ENCODE measurements at regions not wholly inside any gene's neighbourhood (a gene's known extent, or its start where the extent isn't known, plus 50 kb on each side); places are given as distances from the start of the nearest gene placed in this dataset.

DNA sequence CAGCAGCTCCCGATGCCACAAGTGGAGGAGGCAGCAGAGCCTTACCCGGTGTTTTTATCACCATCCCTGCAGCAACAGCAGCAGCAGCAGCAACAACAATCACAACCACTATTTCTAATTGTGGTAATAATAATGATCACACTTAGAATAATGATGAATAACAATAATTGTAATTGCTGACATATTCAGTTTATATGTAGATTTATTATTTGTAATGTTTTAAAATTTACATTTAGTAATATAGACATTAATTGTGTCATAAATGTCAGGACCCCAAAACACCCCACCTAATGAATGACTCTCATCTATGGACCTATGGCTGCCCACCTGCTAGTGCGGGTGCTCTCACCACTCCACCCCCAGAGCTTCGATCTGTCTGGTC lies 170.0 kb downstream of the AHSP start:
- TF ChIP-seq CTCF (IDR thresholded peaks at IDR 0.05; ENCODE audit: insufficient read depth, low read length) (no peak), POLR2AphosphoS5 (IDR thresholded peaks at IDR 0.05; ENCODE audit: low read depth) (no peak), GABPA (IDR thresholded peaks at IDR 0.05; ENCODE audit: low read depth) (no peak)
- TF ChIP-seq, protein P1, sequence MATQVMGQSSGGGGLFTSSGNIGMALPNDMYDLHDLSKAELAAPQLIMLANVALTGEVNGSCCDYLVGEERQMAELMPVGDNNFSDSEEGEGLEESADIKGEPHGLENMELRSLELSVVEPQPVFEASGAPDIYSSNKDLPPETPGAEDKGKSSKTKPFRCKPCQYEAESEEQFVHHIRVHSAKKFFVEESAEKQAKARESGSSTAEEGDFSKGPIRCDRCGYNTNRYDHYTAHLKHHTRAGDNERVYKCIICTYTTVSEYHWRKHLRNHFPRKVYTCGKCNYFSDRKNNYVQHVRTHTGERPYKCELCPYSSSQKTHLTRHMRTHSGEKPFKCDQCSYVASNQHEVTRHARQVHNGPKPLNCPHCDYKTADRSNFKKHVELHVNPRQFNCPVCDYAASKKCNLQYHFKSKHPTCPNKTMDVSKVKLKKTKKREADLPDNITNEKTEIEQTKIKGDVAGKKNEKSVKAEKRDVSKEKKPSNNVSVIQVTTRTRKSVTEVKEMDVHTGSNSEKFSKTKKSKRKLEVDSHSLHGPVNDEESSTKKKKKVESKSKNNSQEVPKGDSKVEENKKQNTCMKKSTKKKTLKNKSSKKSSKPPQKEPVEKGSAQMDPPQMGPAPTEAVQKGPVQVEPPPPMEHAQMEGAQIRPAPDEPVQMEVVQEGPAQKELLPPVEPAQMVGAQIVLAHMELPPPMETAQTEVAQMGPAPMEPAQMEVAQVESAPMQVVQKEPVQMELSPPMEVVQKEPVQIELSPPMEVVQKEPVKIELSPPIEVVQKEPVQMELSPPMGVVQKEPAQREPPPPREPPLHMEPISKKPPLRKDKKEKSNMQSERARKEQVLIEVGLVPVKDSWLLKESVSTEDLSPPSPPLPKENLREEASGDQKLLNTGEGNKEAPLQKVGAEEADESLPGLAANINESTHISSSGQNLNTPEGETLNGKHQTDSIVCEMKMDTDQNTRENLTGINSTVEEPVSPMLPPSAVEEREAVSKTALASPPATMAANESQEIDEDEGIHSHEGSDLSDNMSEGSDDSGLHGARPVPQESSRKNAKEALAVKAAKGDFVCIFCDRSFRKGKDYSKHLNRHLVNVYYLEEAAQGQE (IDR thresholded peaks at IDR 0.05; ENCODE audit: insufficient replicate concordance, low read depth) = no peak
